Glutamatergic neuron (in vitro differentiated cells): ENCODE measurements at regions not wholly inside any gene's neighbourhood (a gene's known extent, or its start where the extent isn't known, plus 50 kb on each side); places are given as distances from the start of the nearest gene placed in this dataset.

Experiments used
- DNase-seq: peaks from one replicate; pipeline ENCODE4 v3.0.0; 2022
- H3K27ac Mint-ChIP-seq: one replicate; pipeline ENCODE4 v1.8.0; 2020; ENCODE audit warnings: mild to moderate bottlenecking, mixed read lengths, inconsistent platforms; ENCODE audit not compliant: unreplicated experiment
- H3K27me3 Mint-ChIP-seq: one replicate; pipeline ENCODE4 v1.8.0; 2020; ENCODE audit warnings: mild to moderate bottlenecking, moderate library complexity, mixed read lengths, inconsistent platforms; ENCODE audit not compliant: unreplicated experiment
- H3K36me3 Mint-ChIP-seq: one replicate; pipeline ENCODE4 v1.8.0; 2020; ENCODE audit warnings: mild to moderate bottlenecking, mixed read lengths, inconsistent platforms; ENCODE audit not compliant: unreplicated experiment
- H3K4me1 Mint-ChIP-seq: one replicate; pipeline ENCODE4 v1.8.0; 2020; ENCODE audit warnings: mild to moderate bottlenecking, low read depth, mixed read lengths, inconsistent platforms; ENCODE audit not compliant: unreplicated experiment
- H3K4me3 Mint-ChIP-seq: one replicate; pipeline ENCODE4 v1.8.0; 2020; ENCODE audit warnings: mild to moderate bottlenecking, mixed read lengths, inconsistent platforms; ENCODE audit not compliant: unreplicated experiment
- H3K9me3 Mint-ChIP-seq: one replicate; pipeline ENCODE4 v1.8.0; 2020; ENCODE audit warnings: mild to moderate bottlenecking, moderate library complexity, mixed read lengths, inconsistent platforms; ENCODE audit not compliant: unreplicated experiment
- CTCF ChIP-seq: fragments of 200-600 bp; sonication (generic); IDR thresholded peaks from one replicate; pipeline ENCODE4 v1.5.0; 2021; ENCODE audit not compliant: partially characterized antibody, unreplicated experiment

DNA sequence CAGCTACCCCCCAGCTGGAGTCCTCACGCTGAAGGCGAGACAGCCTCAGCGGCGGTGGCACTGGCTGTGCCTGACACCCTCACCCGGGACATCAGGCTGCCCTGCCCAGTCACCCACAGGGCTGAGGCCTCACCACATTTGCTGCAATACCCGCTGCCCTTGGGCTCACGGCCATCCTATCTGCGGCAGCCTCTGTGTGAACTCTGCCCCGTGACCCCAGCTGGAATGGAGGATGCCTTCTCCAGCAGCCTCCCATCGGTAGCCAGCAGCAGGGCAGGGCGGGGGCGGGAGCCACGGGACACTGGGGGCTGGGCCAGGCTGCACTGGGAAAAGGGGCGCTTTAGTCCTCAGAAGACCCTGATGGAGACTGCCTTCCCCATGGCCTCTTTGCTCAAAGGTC is 112.4 kb upstream of the ZBTB40 start:
- H3K4me1 Mint-ChIP-seq = peaks cover 2% of the 10 kb centered on the region
- H3K4me3 Mint-ChIP-seq = no peak overlapping the region
- no peak for TF ChIP-seq CTCF
- H3K9me3 Mint-ChIP-seq = peaks cover 6% of the 10 kb centered on the region
- no peak for DNase-seq
- peaks cover 9% of the 10 kb centered on the region for H3K36me3 Mint-ChIP-seq
- peaks cover 6% of the 10 kb centered on the region for H3K27me3 Mint-ChIP-seq
- no peak overlapping the region for H3K27ac Mint-ChIP-seq

- DNase-seq = no peak
- no peak overlapping the region for H3K4me3 Mint-ChIP-seq
- TF ChIP-seq CTCF = no peak
- H3K4me1 Mint-ChIP-seq = peaks cover 2% of the 10 kb centered on the region
- H3K9me3 Mint-ChIP-seq = peaks cover 7% of the 10 kb centered on the region
- H3K27ac Mint-ChIP-seq = no peak overlapping the region
- H3K27me3 Mint-ChIP-seq = peaks cover 8% of the 10 kb centered on the region
- peaks cover 1% of the 10 kb centered on the region for H3K36me3 Mint-ChIP-seq
These were observed 111.6 kb upstream of the ZBTB40 start for GRCh38 chr1:22340066-22340465.

DNA sequence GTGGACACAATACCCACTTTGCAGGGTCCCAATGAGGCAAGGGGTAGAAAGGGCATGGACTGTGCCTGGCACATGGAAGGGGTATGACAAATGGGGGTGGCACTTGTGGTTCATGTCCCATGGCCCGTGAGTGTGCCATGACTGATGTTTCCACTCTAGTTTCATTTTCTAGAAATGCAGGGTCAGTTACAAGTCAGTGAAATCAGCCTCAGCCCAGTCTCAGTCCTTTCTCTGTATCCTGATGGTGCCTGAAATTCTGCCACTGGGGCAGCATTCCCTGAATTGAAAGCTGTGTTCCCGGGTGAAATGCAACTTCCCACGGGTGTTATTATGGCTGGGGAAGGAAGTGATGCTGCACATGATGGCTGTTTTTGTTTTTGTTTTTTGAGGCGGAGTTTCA is 110.8 kb upstream of the ZBTB40 start:
- Mint-ChIP-seq H3K9me3 (peaks cover 7% of the 10 kb centered on the region), H3K4me3 (no peak overlapping the region), H3K27ac (no peak overlapping the region), H3K36me3 (no peaks in the 10 kb centered on the region), H3K4me1 (peaks cover 2% of the 10 kb centered on the region), H3K27me3 (peaks cover 13% of the 10 kb centered on the region)
- no peak for TF ChIP-seq CTCF
- DNase-seq = no peak

GRCh38 chr1:22341791-22342605 is 109.7 kb upstream of the ZBTB40 start:
- DNase-seq = no peak
- no peak for TF ChIP-seq CTCF
- no peaks in the 10 kb centered on the region for H3K36me3 Mint-ChIP-seq
- no peak overlapping the region for H3K4me3 Mint-ChIP-seq
- peaks cover 2% of the 10 kb centered on the region for H3K4me1 Mint-ChIP-seq
- H3K27ac Mint-ChIP-seq = no peak overlapping the region
- H3K9me3 Mint-ChIP-seq = peaks cover 7% of the 10 kb centered on the region
- H3K27me3 Mint-ChIP-seq = peaks cover 14% of the 10 kb centered on the region

DNA sequence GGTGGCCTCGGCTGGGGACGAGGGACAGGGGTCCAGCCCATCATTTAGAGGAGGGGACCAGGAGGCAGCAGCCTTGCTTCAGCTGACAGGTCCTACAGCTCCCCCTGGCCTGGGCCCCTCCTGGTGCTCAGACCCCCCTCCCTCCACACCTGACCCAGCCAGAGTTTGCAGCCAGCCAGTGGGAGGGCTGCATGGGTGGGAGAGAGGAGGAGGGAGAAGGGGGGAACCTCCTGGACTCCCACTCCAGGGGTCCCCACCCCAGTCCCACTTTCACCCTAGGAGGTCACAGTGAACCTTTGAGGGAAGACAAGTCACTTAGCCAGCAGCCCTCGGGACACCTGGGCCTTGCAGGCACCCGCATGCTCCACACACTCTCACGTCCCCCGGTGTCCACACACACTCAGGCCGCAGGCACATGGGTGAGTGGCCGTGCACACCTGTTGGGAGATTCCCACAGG is 108.9 kb upstream of the ZBTB40 start:
- Mint-ChIP-seq H3K9me3 (peaks cover 7% of the 10 kb centered on the region), H3K27me3 (peaks cover 14% of the 10 kb centered on the region), H3K36me3 (no peaks in the 10 kb centered on the region), H3K4me1 (peaks cover 2% of the 10 kb centered on the region), H3K4me3 (no peak overlapping the region), H3K27ac (no peak overlapping the region)
- DNase-seq = no peak
- TF ChIP-seq CTCF = no peak
